HEK293T (cell line): ENCODE measurements at regions not wholly inside any gene's neighbourhood (a gene's known extent, or its start where the extent isn't known, plus 50 kb on each side); places are given as distances from the start of the nearest gene placed in this dataset.

Experiments
- FOXK2 ChIP-seq: fragments of 450-650 bp; IDR thresholded peaks from 2 replicates; pipeline ENCODE4 v1.6.1; 2016; ENCODE audit warnings: mild to moderate bottlenecking
- HDGF ChIP-seq: fragments of 450-650 bp; IDR thresholded peaks from 2 replicates; pipeline ENCODE4 v1.6.1; 2017; ENCODE audit warnings: antibody characterized with exemption, borderline replicate concordance
- TARDBP ChIP-seq: fragments of 450-650 bp; IDR thresholded peaks from 2 replicates; pipeline ENCODE4 v1.6.1; 2016

DNA sequence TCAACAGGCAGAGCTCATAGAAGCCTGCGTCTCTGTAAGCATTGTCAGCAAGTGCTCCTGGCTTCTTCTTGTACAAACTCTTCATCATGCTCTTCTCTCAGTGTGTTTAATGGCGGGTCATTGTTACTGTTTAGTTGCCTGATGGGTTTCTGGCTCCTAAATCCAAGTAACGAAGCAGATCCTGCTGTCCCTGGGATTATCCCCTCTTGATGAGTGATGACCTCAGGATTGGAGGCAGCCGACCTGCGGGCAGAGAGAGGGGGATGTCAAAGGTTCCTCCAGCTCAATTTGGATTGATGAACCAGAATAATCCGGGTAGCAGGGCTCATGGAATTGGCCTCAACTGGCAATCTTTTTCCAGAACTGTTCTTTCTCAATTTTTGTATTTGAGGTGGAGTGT is 66.1 kb upstream of the BARHL2 start:
- no peak for TF ChIP-seq FOXK2
- no peak for TF ChIP-seq HDGF
- no peak for TF ChIP-seq TARDBP
